Progenitor cell of endocrine pancreas (in vitro differentiated cells): ENCODE measurements at regions not wholly inside any gene's neighbourhood (a gene's known extent, or its start where the extent isn't known, plus 50 kb on each side); places are given as distances from the start of the nearest gene placed in this dataset.

Source experiments
- DNase-seq: peaks from one replicate; pipeline ENCODE4 v3.0.0; 2021; ENCODE audit warnings: low spot score; ENCODE audit not compliant: unreplicated experiment
- H3K27ac Mint-ChIP-seq: 2 replicates; pipeline ENCODE4 v1.8.0; 2021; ENCODE audit warnings: mild to moderate bottlenecking, moderate library complexity, mixed read lengths
- H3K27me3 Mint-ChIP-seq: 2 replicates; pipeline ENCODE4 v1.8.0; 2021; ENCODE audit warnings: mixed read lengths
- H3K36me3 Mint-ChIP-seq: 2 replicates; pipeline ENCODE4 v1.8.0; 2022; ENCODE audit warnings: mixed read lengths; ENCODE audit not compliant: insufficient read depth
- H3K4me1 Mint-ChIP-seq: 2 replicates; pipeline ENCODE4 v1.8.0; 2021; ENCODE audit warnings: low read depth, mixed read lengths
- H3K4me3 Mint-ChIP-seq: 2 replicates; pipeline ENCODE4 v1.8.0; 2021; ENCODE audit warnings: low read depth, mild to moderate bottlenecking, moderate library complexity, mixed read lengths
- H3K9me3 Mint-ChIP-seq: 2 replicates; pipeline ENCODE4 v1.8.0; 2021; ENCODE audit warnings: low read depth, mixed read lengths
- CTCF ChIP-seq: fragments of 200-600 bp; sonication (generic); IDR thresholded peaks from one replicate; pipeline ENCODE4 v1.5.0; 2021; ENCODE audit warnings: antibody characterized with exemption, mild to moderate bottlenecking; ENCODE audit not compliant: unreplicated experiment

GRCh38 chr2:204274429-204274828 lies 270.8 kb upstream of the PARD3B start:
- peaks cover 5% of the 10 kb centered on the region for H3K4me1 Mint-ChIP-seq
- H3K27me3 Mint-ChIP-seq = no peaks in the 10 kb centered on the region
- no peak overlapping the region for H3K27ac Mint-ChIP-seq
- no peak overlapping the region for H3K4me3 Mint-ChIP-seq
- DNase-seq = no peak
- H3K9me3 Mint-ChIP-seq = peaks cover 7% of the 10 kb centered on the region
- TF ChIP-seq CTCF = no peak
- peaks cover 3% of the 10 kb centered on the region for H3K36me3 Mint-ChIP-seq

DNA sequence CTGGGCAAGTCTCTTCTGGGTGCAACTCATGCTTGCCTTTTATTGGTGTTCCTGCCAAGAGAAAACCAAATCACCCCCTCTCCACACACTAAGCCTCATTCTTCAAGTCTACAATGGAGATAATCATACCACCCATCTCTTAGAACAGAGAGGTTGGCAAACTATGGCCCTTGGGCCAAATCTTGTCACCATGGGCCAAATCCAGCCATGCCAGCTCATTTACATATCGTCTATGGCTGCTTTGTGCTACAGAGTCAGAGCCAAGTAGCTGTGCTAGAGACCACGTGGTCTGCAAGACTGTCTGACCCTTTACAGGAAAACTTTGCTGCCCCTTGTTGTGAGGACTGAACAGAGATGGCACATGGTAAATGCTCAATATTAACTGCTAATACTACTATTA lies 270.3 kb upstream of the PARD3B start:
- DNase-seq = no peak
- Mint-ChIP-seq H3K4me1 (peaks cover 5% of the 10 kb centered on the region), H3K27me3 (peaks cover 4% of the 10 kb centered on the region), H3K36me3 (peaks cover 3% of the 10 kb centered on the region), H3K4me3 (no peak overlapping the region), H3K27ac (no peak overlapping the region), H3K9me3 (peaks cover 7% of the 10 kb centered on the region)
- TF ChIP-seq CTCF = no peak

GRCh38 chr2:204277226-204277625 lies 268.0 kb upstream of the PARD3B start:
- Mint-ChIP-seq H3K27me3 (peaks cover 4% of the 10 kb centered on the region), H3K4me1 (peaks cover 6% of the 10 kb centered on the region), H3K9me3 (no peaks in the 10 kb centered on the region), H3K36me3 (no peaks in the 10 kb centered on the region), H3K4me3 (no peak overlapping the region), H3K27ac (no peak overlapping the region)
- no peak for DNase-seq
- TF ChIP-seq CTCF = no peak

DNA sequence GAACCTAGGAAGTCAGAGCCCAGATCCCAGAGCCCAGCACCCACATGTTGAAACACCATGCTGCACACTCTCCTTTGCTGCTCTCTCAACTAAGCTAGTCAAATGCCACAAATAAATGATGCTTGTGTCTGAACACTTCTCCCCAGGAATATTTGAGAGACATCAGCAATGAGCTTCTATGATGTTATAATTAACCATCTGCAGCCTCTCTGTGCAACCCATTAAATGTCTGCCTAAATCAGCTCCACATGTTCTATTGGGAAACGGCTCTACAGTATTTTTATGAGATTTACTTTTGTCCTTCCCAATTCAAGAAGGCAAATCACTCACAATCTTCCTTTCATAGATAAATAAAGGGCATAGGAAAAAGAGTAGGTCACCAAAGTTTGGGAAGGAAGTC lies 266.8 kb upstream of the PARD3B start:
- Mint-ChIP-seq H3K4me1 (peaks cover 14% of the 10 kb centered on the region), H3K27ac (no peak overlapping the region), H3K27me3 (peaks cover 4% of the 10 kb centered on the region), H3K4me3 (no peak overlapping the region), H3K36me3 (no peaks in the 10 kb centered on the region), H3K9me3 (no peaks in the 10 kb centered on the region)
- no peak for DNase-seq
- TF ChIP-seq CTCF = no peak

- Mint-ChIP-seq H3K4me1 (peaks cover 22% of the 10 kb centered on the region), H3K27ac (no peak overlapping the region), H3K27me3 (peaks cover 4% of the 10 kb centered on the region), H3K4me3 (no peak overlapping the region), H3K36me3 (no peaks in the 10 kb centered on the region), H3K9me3 (no peaks in the 10 kb centered on the region)
- TF ChIP-seq CTCF = no peak
- DNase-seq = no peak
These were observed 265.5 kb upstream of the PARD3B start for GRCh38 chr2:204279819-204280218.
